Stimulated activated CD4-positive, alpha-beta T cell treated with anti-CD3 and anti-CD28 coated beads, Interleukin-4, amount 100 ng/mL, for 1 hour (primary cell): ENCODE measurements at regions not wholly inside any gene's neighbourhood (a gene's known extent, or its start where the extent isn't known, plus 50 kb on each side); places are given as distances from the start of the nearest gene placed in this dataset.

Experiments used
- DNase-seq: peaks from one replicate; pipeline ENCODE4 v3.0.0-alpha.2; 2020

GRCh38 chr6:170053966-170054661, 236.8 kb downstream of the DLL1 start:
- DNase-seq, result no peak

GRCh38 chr6:170052991-170053821, 237.7 kb downstream of the DLL1 start:
- DNase-seq, result no peak

- DNase-seq, result no peak
Measured at GRCh38 chr6:170051229-170052172, 239.4 kb downstream of the DLL1 start.

GRCh38 chr6:170050591-170051041, 240.3 kb downstream of the DLL1 start:
- DNase-seq, result no peak

- DNase-seq, result no peak
Measured at GRCh38 chr6:170049641-170050561, 241.0 kb downstream of the DLL1 start.

- DNase-seq, result no peak
Measured at GRCh38 chr6:170048615-170049256, 242.1 kb downstream of the DLL1 start.

- no peak for DNase-seq
Measured at GRCh38 chr6:170047823-170048222, 243.1 kb downstream of the DLL1 start.

GRCh38 chr6:170046791-170047626, 243.9 kb downstream of the DLL1 start:
- DNase-seq, result no peak

GRCh38 chr6:170045981-170046667, 244.8 kb downstream of the DLL1 start:
- DNase-seq, result no peak

GRCh38 chr6:170045563-170045960, 245.3 kb downstream of the DLL1 start:
- no peak for DNase-seq

- DNase-seq, result no peak
Measured at GRCh38 chr6:170044836-170045562, 245.9 kb downstream of the DLL1 start.

GRCh38 chr6:170043881-170044790, 246.7 kb downstream of the DLL1 start:
- no peak for DNase-seq

- DNase-seq, result no peak
Measured at GRCh38 chr6:170043150-170043819, 247.6 kb downstream of the DLL1 start.

- no peak for DNase-seq
Measured at GRCh38 chr6:170042596-170043118, 248.2 kb downstream of the DLL1 start.

GRCh38 chr6:170042123-170042522, 248.8 kb downstream of the DLL1 start:
- no peak for DNase-seq

- DNase-seq, result no peak
Measured at GRCh38 chr6:170041526-170041925, 249.4 kb downstream of the DLL1 start.

GRCh38 chr6:170040906-170041305, 250.0 kb downstream of the DLL1 start:
- DNase-seq, result no peak
